Testis (tissue), 2 donors: ENCODE measurements at regions not wholly inside any gene's neighbourhood (a gene's known extent, or its start where the extent isn't known, plus 50 kb on each side); places are given as distances from the start of the nearest gene placed in this dataset.

Experiments used
- POLR2A ChIP-seq: fragments of 450-650 bp; IDR thresholded peaks from one replicate; pipeline ENCODE4 v1.6.1; 2017; ENCODE audit warnings: antibody characterized with exemption, mild to moderate bottlenecking, moderate library complexity
- TF ChIP-seq, protein P1 (sequence below), 3 experiments: fragments of 450-650 bp in 2 of 3; fragments of 200-600 bp in 1 of 3; sonication (generic) in 1 of 3; IDR thresholded peaks; one replicate each; pipeline ENCODE4 v1.5.1; 2016 to 2019; ENCODE audit warnings: antibody characterized with exemption in 3 of 3, mild to moderate bottlenecking in 2 of 3, moderate library complexity in 1 of 3

DNA sequence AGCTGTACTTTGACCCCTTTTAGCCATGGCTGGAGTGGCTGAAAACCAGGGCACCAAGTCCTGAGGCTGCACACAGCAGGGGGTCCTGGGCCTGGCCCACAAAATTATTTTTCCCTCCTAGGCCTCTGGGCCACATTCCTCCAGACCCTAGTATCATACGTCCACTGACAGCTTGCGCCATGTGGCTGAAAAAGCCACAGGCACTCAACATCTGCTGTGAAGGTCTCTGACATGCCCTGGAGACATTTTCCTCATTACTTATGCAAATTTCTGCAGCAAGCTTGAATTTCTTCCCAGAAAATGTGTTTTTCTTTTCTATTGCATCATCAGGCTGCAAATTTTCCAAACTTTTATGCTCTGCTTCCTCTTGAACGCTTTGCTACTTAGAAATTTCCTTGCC, 239.0 kb downstream of the SQOR start:
- TF ChIP-seq, protein P1, sequence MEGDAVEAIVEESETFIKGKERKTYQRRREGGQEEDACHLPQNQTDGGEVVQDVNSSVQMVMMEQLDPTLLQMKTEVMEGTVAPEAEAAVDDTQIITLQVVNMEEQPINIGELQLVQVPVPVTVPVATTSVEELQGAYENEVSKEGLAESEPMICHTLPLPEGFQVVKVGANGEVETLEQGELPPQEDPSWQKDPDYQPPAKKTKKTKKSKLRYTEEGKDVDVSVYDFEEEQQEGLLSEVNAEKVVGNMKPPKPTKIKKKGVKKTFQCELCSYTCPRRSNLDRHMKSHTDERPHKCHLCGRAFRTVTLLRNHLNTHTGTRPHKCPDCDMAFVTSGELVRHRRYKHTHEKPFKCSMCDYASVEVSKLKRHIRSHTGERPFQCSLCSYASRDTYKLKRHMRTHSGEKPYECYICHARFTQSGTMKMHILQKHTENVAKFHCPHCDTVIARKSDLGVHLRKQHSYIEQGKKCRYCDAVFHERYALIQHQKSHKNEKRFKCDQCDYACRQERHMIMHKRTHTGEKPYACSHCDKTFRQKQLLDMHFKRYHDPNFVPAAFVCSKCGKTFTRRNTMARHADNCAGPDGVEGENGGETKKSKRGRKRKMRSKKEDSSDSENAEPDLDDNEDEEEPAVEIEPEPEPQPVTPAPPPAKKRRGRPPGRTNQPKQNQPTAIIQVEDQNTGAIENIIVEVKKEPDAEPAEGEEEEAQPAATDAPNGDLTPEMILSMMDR (IDR thresholded peaks at IDR 0.05) = no peak
- TF ChIP-seq POLR2A = no peak
